HG03520 (cell line): ENCODE measurements at regions not wholly inside any gene's neighbourhood (a gene's known extent, or its start where the extent isn't known, plus 50 kb on each side); places are given as distances from the start of the nearest gene placed in this dataset.

Experiments
- ATAC-seq: cut with Tn5 transposase; IDR thresholded peaks from one replicate; pipeline ENCODE4 v1.9.1; 2021; ENCODE audit warnings: mild to moderate bottlenecking, moderate library complexity; ENCODE audit not compliant: unreplicated experiment

- no peak for ATAC-seq
These were observed 76.0 kb downstream of the FAM124B start for GRCh38 chr2:224325941-224326340.

GRCh38 chr2:224324604-224325003, 77.3 kb downstream of the FAM124B start:
- ATAC-seq: no peak

DNA sequence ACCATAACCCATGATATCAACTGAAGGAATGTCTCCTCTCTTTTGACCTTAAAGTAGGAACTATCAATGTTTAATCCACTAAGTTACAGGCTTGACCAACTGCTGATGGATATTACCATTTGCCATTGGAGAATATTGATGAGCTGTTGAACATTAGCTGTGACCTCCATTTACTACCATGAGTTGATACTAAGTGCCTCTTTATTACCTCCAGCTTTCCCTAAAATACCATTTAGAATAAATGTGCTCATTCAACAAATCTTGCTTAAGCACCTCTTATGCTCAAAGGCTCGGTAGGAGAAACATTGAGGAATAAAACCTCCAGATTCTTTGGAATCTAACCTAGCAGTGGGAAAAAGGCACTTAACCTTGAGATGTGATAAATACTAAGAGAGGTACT, 81.2 kb downstream of the FAM124B start:
- no peak for ATAC-seq

GRCh38 chr2:224319750-224320149, 82.2 kb downstream of the FAM124B start:
- ATAC-seq: no peak

GRCh38 chr2:224312741-224313140, 89.2 kb downstream of the FAM124B start:
- no peak for ATAC-seq

DNA sequence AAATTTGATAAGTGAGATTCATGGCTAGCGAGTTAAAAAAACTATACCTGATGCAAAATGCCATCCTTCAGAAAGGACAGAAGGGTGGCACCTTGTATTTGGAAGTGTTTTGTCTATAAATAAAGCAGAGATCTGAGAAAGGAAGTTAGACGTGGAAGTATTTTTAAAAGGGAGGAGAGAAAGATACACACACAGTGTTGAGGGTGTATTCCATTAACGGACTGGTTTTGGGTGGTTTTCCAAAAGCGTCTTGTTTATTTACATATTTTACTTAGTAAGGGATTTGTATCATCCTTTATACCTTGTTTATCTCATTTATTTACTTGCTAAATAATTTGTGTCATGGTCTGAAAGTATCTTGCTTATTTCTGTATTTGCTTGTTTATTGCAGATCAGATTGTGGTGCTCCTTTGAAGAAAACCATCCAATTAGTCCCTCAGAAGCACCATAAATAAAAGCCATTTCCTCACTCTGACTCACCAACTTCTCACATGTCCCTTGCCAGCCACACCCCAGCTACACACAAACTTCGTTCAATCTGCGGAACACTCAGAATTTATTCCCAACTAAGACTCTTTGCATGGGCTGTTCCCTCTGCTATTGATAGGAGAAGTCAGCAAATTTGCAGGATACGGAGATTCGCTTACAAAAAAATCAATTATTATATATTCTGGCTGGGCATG, 90.8 kb downstream of the FAM124B start:
- ATAC-seq: no peak

DNA sequence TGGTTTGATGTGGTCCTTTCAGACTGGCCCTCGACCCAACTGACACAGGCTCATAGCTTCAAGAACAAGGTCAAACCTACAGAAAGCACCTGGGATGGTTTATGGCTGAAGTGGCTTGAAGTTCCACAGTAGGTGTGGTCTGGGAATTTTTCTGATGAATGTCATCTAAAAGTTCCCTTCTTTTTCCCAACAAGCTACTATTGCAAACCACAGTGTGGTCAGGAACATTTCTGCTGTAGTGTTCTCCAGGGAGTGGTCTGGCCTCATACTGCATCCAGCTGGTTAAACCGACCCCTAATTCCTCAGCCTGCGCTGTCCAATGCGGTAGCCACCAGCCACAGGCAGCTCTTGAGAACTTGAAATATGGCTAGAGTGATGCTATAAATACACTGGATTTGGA, 92.7 kb downstream of the FAM124B start:
- no peak for ATAC-seq

DNA sequence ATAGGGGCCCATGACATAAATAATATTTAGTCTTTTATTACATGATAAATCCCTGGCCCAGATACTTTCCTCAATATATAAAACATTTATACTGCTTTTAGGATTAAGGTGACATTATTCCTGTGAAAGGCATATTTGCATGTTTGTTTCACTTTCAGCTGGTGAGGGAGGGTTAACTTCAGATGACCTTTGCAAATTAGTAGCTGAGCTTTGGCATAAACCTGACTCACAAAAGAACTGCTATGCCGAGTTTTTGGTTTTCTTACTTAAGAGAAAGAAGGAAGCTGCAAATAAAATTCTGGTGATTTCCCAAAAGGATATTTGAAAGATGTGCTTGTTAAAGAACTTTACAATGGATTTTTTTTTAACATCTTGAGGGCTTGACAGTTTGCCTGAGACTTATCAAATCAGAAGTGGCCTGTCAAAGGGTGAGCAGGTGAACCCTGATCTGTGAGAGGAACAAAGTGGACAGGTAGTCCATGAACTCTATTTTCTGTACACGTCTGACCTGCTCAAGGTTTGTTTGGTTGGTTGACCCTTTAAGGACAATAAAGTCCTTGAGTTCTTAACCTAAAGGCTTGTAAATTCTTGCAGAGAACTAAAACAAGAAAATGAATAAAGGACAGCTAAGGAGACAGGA, 93.5 kb downstream of the FAM124B start:
- ATAC-seq: peak; percentile 97

DNA sequence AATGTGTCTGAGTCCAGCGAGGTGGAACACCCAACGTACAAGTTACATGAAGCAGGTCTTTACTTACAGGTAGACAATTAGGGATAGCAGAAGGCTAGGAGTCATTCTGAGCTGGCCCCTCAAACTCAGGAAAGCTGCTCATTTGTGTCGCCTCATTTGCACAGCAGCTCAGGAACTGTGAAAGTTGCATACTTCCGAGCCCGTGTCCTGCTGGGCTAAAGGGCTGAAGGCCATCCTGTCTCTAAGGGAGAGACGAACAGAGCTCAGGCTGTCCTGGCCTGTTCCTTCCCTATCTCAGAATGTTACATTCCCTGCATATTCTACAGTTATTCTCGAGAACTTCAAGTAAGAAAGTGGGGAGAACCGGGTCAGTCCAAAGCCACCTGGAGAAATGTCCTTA, 99.0 kb downstream of the FAM124B start:
- ATAC-seq: no peak

- no peak for ATAC-seq
These were observed 107.9 kb downstream of the FAM124B start for GRCh38 chr2:224293976-224294375.

- no peak for ATAC-seq
These were observed 114.4 kb downstream of the FAM124B start for GRCh38 chr2:224287531-224287930.

- ATAC-seq: no peak
These were observed 115.0 kb downstream of the FAM124B start for GRCh38 chr2:224286923-224287322.

- no peak for ATAC-seq
These were observed 117.6 kb downstream of the FAM124B start for GRCh38 chr2:224284134-224284946.

- no peak for ATAC-seq
These were observed 118.4 kb downstream of the FAM124B start for GRCh38 chr2:224283466-224283965.

GRCh38 chr2:224281374-224281773, 120.5 kb downstream of the FAM124B start:
- no peak for ATAC-seq

DNA sequence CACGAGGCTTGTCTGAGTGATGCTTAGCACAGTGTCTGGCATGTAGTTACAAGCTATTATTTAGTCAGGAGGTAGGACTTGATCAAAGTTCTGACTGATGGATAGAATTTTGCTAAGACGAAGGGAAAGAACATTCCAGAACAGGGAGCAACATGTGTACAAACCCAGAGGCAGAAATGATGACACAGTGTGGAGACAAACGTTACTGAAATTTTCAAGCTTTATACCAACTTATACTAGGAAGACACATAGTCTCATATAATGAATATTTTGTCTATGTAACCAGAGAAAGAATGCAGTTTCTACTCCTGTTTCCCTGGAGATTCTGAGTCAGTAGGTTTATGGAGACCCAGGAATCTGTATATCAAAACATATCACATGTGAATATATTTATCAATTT, 123.4 kb downstream of the FAM124B start:
- ATAC-seq: no peak

- ATAC-seq: no peak
These were observed 125.7 kb downstream of the FAM124B start for GRCh38 chr2:224276251-224276650.

- no peak for ATAC-seq
These were observed 129.5 kb downstream of the FAM124B start for GRCh38 chr2:224272237-224272910.

GRCh38 chr2:224271617-224272236, 130.2 kb downstream of the FAM124B start:
- no peak for ATAC-seq

DNA sequence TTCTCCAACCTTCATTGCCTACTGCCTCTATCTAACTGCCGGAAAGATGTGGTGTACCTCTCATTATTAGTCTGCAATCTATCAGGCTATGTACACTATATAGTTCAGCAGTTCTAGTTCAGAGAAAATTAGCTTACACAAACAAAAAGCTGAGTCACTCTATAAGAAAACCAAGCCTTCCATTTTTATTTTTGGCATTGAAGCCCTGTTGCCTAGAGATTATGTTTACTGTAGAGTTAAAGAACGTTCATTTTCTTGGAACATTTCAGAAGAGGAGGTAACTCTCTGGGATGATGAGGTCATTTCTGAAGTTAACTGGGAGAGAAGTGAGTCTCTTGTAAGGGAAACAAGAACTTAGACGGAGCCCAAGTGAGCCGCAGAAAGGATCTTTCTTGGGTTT, 133.5 kb downstream of the FAM124B start:
- no peak for ATAC-seq

DNA sequence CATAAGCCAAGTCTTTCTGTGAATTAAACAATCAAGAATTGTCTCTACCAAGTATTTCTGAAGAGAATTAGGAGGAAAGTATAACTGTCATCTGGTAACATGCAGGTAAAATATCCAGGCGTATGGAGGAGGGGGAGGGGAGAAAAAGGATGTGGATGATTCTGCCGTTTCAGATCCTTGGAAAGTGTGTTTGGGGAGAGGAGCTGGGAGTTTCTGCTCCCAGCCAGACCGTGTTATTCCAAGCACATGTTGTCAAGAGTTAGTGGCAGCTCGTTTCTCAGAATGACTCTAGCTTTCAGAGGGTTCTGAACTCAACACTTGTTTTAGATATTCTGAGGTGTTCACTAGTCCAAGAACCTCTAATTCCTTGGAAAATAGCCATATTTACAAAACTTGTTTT, 137.6 kb downstream of the FAM124B start:
- no peak for ATAC-seq
